HG03064 (cell line): ENCODE measurements at regions not wholly inside any gene's neighbourhood (a gene's known extent, or its start where the extent isn't known, plus 50 kb on each side); places are given as distances from the start of the nearest gene placed in this dataset.

Experiments
- ATAC-seq: cut with Tn5 transposase; IDR thresholded peaks from one replicate; pipeline ENCODE4 v1.9.1; 2021; ENCODE audit warnings: low read depth; ENCODE audit not compliant: unreplicated experiment

DNA sequence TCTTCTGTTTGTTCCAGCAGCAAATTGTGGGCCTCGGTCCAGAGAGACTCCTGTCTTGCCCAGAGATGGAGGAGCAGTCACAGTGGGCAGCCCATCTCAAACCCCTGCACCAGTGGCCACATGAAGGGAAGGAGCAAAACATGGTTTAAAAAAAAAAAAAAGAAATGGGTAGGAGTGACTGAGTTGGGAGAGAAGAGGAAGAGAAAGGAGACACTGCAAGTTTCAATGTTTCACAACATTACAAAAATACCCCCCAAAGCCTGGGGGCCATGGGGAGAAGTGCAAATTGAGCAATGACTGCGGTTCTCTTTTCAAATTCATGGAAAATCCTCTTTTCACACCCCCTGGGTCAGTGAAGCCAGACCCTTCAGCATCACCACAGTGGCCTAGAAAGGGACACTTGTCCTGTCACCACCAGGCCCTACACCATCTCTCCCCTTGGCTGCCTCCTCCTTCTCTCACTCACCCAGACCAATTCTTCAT, 117.1 kb downstream of the ZFP36L2 start:
- ATAC-seq, result no peak

DNA sequence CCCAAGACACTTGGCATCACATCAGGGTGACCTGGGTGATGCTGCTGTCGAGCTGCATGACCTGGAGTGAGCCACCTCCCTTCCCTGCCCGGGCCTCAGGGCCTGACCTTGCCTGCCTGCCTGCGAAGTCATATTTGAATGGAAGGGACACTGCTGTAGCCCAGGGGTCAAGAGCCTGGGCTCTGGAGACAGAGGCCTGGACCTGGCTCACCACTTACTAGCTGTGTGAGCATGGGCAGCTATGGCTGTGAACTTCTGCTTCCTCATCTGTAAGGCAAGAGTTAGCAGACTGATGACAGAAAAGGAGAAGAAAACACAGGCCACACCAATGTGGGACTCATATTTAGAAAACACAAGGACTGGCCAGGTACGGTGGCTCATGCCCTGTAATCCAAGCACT, 118.7 kb downstream of the ZFP36L2 start:
- no peak for ATAC-seq

DNA sequence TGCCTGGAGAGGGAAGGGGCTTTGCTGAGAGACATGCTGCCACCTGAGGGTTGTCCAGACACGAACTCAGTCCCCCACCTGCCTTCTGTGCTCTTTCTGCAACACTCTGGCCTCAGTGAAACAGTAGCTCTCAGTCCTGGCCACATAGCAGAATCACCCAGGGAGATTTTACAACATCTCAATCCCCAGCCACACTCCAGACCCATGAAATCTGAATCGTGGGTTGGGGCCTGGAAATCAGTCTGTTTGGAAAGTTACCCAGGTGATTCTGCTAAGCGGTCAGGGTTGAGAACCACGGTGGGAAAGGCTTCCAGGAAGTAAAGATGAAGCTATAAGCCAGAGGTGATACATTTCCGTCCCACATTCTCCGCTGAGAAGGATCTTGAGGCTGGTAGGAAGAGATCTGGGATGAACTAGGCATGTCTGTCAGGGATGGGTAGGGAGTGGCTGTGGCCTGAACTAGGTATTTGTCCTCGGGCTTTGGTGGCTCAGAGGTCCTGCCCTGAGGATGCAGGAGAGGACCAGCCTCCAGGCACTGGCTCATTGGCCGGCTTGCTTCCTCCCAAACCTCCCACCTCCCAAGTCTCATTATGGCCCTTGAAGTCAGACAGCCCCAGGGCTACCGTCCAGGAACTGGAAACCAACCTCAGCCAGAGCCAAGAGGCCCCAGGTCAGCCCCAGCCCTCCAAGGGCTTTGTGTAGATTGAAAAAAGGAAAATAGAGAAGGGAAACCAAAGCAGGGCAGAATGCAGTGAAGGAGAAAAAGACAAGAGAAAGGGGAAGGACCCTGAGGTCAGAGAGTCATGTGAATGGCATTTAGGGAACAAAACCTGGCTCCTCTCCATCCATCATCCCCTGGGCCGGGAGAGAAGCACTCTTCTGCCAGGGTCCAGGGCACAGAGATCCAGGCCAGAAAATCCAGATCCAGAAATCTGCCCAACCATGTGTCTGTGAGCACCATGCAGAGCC, 119.6 kb downstream of the ZFP36L2 start:
- ATAC-seq, result no peak

DNA sequence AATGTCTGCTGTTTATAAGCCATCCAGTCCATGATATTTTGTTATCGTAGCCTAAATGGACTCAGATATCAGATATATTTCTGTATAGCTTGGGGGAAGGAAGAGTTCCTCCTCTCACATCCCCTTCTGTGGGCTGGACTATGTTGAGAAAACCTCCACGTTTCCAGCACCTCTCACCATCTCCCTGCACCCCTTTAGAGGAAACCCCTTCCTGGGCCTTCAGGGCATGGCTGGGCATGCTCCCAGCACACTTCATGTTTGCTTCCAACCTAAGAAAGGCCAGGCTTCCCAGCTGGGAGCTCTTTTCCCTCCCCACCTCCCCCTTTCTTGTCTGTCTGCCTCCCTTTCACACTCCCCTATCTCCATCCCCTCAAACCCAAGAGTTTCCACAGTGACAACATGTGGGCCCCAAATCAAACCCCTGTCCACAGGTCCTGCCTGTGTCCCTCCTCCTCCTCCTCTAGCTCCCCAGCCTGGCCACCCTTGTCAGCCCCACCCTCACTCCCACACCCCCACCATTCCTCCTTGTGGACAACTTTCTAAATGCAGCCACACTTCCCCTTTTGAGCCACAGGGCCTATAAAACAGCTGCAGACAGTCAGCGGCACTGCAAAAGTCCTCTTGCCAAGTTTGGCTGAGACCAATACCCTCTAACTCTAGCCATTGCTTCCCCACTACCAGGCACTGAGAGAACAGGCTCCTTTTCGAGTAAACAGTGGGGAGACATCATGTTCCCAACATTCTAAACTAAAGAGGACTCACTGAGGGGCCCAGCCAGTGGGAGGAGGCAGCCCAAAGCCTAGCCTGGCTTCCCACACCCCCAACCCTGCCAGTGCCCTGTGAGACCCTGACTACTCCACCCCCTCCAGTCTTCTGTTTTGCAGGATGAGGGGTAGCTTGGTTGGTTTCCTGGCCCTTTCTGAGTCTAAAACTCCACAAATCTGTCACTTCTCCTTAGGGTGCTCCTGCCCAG, 120.5 kb downstream of the ZFP36L2 start:
- ATAC-seq, result no peak

DNA sequence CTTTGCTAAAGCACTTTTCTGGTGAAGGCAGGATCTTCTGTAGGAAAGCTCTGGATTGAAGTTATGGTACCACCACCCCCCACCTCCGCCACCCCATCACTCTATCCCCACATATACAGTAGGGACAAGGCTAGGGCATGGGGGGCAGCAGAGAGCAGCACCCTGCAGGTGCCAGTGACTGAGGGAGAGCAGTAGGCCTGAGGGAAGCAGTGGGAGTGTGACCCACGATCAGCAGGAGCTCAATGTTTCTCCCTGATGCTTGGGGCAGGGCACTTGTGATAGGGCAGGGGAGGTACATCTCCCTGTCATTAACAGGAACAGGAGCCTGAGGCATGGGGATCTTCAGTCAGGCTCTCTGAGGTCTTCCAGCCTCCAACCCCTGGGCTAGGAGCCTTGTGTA, 121.6 kb downstream of the ZFP36L2 start:
- ATAC-seq, result no peak

DNA sequence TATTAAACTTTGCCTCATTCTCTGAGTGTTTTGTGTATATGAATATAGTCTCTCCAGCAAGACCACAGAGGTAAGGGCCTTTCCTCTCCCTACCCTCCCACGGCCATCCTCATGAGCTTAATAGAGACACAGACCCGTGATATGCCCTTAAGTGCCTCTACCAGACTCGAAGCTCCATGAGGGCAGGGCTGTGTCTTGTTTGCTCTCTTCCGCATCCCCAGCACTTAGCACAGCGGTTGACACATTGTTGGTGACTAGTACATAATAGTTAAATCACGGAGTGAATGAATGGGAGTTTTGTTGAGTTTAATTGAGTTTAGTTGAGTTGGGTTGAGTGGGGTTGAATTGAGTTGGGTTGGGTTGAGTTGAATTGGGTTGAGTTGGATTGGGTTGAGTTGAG, 122.3 kb downstream of the ZFP36L2 start:
- no peak for ATAC-seq

DNA sequence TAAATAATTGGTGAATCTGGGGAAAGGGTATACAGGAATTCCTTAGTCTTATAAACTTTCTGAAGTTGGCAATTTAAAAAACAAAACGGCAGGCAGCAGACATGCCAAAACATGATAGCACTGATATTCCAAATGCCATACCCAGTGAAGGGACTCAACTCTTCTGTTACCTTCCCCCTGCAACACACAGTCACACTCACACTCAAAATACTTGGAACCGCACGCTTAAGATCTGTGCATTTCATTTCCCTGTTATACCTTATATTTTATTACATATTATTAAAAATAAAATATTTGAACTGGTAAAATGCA, 123.4 kb downstream of the ZFP36L2 start:
- ATAC-seq, result no peak

DNA sequence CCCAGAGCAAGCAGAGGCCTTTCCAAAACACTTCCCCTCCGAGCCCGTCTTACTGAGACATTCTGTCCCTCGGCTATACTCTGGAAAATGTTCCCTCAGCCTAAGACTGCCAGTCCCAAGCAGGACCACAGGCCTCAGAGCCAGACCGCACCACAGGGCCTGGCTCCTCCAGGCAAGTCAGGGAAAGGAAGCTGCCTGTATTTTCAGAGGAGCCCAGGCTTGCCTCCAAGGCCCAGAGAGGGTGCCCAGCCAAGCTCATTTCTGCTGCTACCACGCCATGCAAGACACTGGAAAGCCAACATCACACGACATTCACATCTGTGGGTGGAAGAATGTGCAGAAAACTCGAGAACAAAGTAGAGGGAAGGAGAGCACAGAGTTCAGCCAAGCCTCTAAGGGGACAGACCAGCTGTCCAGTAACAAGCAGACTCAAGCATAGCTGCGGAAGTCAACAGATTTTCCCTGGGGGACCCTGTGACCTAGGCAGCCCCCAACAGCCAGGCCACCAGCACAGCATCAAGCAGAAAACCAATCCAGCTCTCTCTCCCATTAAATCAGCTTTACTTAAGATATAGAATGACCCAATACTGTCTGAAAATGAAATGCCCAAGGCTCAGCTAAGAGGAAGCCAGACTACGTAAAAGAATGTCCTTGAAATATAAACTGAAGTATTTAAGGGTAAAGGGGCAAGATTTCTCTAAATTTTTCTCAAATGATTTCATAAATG, 123.9 kb downstream of the ZFP36L2 start:
- ATAC-seq, result no peak

DNA sequence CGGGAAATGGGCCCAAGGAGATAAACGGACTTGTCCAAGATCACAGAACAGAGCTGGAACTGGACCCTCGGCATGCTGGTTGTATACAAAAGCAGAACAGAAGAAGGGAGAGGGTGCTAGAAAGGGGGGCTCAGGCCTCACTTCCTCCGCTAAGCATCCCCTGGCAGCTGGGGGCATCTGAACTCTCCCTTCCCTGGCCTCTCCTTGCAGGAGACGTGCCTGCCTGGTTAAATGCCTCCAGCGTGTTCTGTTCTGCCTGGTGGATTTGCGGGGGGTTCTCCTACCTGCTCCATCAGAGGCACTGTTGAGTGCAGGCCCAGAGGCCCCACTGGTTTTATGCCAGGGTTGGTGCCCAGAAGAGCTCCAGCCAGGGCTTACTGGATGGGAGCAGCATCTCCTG, 124.7 kb downstream of the ZFP36L2 start:
- no peak for ATAC-seq

DNA sequence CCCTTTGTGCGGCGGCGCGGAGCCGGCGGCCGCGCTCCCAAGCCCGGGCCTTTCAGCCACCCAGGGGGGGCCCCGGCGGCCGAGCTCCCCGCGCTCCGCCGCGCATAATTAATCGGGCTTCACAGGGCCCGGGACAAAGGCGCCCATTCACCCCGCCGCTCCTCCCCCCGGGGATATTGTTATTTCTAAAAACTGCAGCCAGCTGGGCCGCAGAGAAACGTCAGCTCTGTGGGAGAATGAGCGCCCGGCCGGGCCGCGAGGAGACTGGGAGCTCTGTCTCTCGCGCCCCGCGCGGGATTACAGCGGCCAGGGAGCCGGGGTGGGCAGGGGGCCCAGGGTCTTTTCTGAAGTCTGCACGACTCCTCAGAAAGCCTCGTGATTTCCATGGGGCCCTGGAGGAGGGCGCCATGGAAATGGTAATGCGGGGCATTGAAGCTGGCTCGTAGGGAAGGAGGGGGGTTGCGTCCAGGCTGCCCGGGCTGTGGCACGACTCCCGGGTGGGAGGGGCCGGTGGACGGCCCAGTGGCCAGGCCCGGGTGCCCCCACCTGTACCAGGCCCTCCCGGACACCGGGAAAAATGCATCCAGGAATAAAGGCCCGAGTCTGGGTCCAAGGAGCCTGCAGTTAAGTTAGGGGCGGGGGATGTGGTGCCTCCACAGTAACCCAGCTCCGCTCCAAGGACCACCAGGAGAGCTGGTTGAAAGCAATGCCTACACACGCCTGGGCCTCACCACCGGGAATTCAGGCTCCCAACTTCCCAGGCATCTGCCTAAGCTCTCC, 125.3 kb downstream of the ZFP36L2 start:
- ATAC-seq, result no peak

DNA sequence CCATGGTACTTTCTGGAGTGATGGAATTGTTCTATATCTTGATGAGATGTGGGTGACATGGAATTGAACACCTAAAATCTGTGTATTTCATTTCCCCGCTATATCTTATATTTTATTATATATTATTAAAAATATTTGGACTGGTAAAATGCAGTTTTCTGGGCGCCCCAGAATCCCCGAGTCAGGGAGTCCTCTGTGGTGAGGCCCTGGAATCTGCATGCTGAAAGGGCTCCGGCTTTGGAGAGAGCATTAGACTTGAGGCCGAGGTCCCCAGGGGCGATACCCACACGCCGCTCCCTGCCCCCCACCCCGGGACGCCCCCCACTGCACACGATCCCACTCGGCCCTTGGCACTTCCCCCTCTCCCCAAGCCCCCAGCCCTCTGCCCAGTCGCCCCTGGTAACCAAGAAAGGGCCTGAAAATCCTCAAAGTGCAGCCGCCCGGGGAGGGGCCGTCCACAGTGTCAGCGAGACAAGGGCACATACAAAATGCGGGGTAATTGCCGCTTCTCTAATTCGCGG, 126.0 kb downstream of the ZFP36L2 start:
- ATAC-seq, result no peak

DNA sequence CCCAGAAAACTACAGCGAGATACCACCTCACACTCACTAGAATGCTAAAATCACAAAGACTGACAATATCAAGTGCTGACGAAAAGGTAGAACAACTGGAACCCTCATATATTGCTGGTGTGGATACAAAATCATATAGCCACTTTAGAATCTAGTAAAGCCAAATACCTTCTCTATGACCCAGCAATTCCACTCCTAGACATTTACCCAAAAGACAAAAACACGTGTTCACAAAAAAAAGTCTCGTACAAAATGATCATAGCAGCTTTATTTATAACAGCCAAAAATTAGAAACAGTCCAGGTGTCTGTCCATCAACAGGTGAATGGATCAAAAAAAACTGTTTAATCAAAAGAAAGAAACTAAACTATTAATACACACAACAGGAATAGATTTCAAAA, 126.6 kb downstream of the ZFP36L2 start:
- ATAC-seq, result no peak

DNA sequence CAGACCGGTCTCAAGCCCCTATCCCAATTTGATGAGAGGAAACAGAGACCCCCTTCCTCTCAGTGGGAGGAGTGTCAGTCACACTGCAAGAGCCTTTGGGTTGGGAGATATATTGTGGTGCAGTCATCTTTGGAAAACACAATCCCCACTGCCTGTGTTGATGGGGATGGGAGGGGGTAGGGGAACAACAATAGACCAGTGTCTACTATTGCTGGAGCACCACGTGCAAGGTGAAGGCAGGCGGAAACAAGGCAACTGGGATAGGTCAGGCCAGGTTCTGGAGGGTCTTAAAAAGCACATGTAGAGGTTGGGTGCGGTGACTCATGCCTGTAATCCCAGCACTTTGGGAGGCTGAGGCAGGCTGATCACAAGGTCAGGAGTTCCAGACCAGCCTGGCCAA, 127.9 kb downstream of the ZFP36L2 start:
- no peak for ATAC-seq

DNA sequence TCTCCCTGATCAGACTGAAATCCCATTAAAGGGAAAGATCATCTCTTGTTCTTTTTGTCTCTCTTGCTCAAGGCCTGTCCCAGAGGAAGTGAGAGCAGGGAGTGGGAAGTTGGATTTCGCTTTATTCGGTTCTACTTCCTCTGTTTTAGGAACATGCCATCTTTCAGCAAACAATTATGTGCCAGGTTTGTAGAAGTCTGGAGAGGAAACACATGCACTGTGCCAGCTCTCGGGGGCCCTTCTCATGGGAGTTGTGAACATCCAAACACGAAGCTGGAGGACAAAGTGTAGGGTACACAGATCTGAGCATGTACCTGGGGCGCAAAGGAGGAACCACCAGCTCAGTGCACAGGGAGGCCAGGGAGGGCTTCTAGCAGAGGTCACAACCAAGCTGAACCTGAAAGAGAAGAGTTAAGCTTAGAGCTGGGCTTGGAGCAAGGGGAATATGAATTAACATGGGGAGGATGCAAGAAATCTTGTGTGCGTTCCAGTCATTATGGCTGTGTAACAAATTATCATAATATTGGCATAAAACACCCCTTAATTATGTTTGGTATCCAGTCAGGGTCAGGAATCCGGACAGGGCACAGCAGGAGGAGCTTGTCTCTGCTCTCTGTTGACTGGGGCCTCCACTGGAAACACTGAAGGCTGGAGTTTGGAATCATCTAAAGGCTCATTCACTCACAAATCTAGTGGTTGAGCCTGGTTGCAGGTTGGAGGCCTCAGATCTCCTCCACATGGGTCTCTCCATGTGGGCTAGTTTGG, 128.6 kb downstream of the ZFP36L2 start:
- ATAC-seq, result no peak

DNA sequence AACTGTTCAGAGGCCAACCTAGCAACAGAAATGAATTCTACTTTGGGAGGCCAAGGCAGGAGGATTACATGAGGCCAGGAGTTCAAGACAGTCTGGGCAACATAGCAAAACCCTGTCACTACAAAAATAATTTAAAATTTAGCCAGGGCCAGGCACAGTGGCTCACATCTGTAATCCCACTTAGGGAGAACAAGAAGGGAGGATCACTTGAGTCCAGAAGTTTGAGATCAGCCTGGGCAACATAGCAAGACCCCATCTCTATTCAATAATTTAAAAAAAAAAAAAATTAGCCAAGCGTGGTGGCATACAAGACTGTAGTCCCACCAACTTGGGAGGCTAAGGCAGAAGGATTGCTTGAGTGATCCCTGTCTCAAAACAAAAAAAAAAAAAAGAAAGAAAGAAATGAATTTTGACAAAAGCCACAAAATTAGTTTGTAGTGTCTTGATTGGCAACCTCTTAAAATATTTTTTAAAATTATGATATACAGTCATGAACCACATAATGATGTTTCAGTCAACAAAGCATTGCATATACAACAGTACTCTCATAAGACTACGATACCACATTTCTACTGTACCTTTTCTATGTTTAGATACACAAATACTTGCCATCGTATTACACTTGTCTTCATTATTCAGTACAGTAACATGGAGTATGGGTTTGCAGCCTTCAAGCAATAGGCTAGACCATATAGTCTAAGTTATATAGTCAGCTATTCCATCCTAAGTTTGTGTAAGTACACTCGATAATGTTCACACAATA, 130.7 kb downstream of the ZFP36L2 start:
- no peak for ATAC-seq

DNA sequence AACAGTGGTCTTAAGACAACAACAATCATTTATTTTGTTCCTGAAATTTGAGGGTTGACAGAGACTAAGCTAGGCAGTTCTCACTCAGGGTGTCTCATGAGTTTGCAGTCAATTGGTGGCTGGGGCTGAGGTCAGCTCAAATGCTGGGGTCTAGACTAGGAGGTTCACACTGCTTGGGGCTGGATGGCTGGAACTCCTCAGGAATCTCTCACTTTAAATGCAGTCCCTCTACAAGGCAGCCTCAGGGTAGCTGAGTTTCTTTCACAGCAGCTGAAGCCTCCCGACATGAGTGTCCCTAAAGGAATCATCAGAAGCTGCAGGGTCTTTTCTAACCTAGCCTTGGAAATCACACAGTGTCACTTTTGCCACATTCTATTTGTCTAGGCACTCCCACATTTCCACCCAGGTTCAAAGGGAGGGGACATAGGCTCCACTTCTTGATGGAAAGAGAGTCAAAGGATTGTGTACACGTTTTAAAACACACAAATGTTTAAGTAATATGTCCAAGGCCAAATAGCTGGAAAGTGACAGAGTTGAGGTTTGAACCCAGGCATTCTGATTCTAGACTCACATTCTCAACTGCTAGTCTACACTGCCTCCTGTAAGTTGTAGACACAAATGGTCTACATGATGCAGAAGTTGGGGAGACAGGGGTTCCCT, 133.8 kb downstream of the ZFP36L2 start:
- no peak for ATAC-seq

DNA sequence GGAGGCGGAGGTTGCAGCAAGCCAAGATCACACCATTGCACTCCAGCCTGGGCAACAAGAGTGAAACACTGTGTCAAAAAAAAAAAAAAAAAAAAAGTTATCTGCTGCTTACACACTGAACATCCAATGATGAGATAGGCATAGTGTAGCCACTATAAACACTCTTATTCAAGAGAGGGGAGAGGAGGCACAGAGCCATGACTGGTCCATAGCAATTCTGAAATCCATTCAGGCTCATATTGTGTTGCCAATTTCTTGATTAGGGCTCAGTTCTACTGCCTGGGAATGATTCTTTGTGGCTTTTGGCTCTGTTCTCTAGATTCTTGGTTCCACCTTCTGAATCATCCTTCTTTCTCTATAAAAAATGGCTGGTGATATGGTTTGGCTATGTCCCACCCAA, 136.1 kb downstream of the ZFP36L2 start:
- no peak for ATAC-seq
